ENCODE measurements at regions not wholly inside any gene's neighbourhood (a gene's known extent, or its start where the extent isn't known, plus 50 kb on each side); places are given as distances from the start of the nearest gene placed in this dataset. TPM values are rescaled to one million over a fixed set of nuclear protein-coding genes. Genes with fewer than 3 reads are reported as not detected.

GRCh38 chr15:31977138-31977537, 53.2 kb upstream of the CHRNA7 start:
- Mint-ChIP-seq H3K27me3 (peaks cover 47% of the 10 kb centered on the region), H3K9me3 (ENCODE audit: insufficient read depth) (no peaks in the 10 kb centered on the region), H3K4me3 (no peak overlapping the region), H3K27ac (no peak overlapping the region), H3K4me1 (peaks cover 10% of the 10 kb centered on the region)
- ATAC-seq (ENCODE audit: low read depth), result no peak
- Histone ChIP-seq H3K36me3 (replicated peaks in 1 of 2; ENCODE audit: control extremely low read depth in 1 of 2, control insufficient read depth in 1 of 2, extremely low read depth in 1 of 2, insufficient read depth in 2 of 2, low read length in 1 of 2) (no peaks in the 10 kb centered on the region), H3K4me1 (ENCODE audit: control insufficient read depth in 2 of 2, insufficient read depth in 2 of 2, low read length in 2 of 2) (peaks cover 0 to 2% of the 10 kb centered on the region in 2 donors), H3K9me3 (ENCODE audit: control extremely low read depth in 1 of 3, control insufficient read depth in 2 of 3, insufficient read depth in 1 of 3, low read length in 2 of 3) (no peaks in the 10 kb centered on the region), H3K4me3 (ENCODE audit: control extremely low read depth in 1 of 5, extremely low read depth in 1 of 5, insufficient read depth in 1 of 5, low read depth in 2 of 5, low read length in 4 of 5) (no peak overlapping the region), H3K79me2 (ENCODE audit: control insufficient read depth, insufficient read depth, low read length) (no peaks in the 10 kb centered on the region), H3K27me3 (replicated peaks in 1 of 4; ENCODE audit: control extremely low read depth in 1 of 4, control insufficient read depth in 3 of 4, insufficient read depth in 4 of 4, low read length in 3 of 4) (peaks cover 0 to 27% (median 0%) of the 10 kb centered on the region in 4 experiments), H3K9ac (ENCODE audit: low read length) (no peak overlapping the region), H2AFZ (ENCODE audit: insufficient read depth, low read depth, low read length, poor library complexity, severe bottlenecking) (no peak overlapping the region), H3K4me2 (replicated peaks; ENCODE audit: low read depth, low read length, poor library complexity, severe bottlenecking) (no peak overlapping the region), H3K27ac (ENCODE audit: low read length in 2 of 2) (no peak overlapping the region), H4K20me1 (ENCODE audit: control insufficient read depth, insufficient read depth, low read length, poor library complexity, severe bottlenecking) (no peaks in the 10 kb centered on the region)
- POLR2A ChIA-PET, result no interaction called here
- no peak for DNase-seq
- WGBS (ENCODE audit: insufficient coverage), result 67% methylated on average over 8 of the region's 8 CpGs
- TF ChIP-seq EZH2 (IDR thresholded peaks at IDR 0.05; ENCODE audit: borderline replicate concordance, insufficient read depth, low read depth, low read length, poor library complexity, severe bottlenecking), result no peak
- CTCF ChIA-PET, result no interaction called here
- intact Hi-C loops (cut with micrococcal nuclease), result no loop called here

GRCh38 chr15:31977812-31978661, 52.3 kb upstream of the CHRNA7 start:
- 20% methylated on average over 17 of the region's 22 CpGs for WGBS (ENCODE audit: insufficient coverage)
- H2AFZ ChIP-seq (ENCODE audit: insufficient read depth, low read depth, low read length, poor library complexity, severe bottlenecking), result no peak overlapping the region
- no peaks in the 10 kb centered on the region for H3K9me3 Mint-ChIP-seq (ENCODE audit: insufficient read depth)
- H4K20me1 ChIP-seq (ENCODE audit: control insufficient read depth, insufficient read depth, low read length, poor library complexity, severe bottlenecking), result no peaks in the 10 kb centered on the region
- DNase-seq (peak; percentile 37), ATAC-seq (ENCODE audit: low read depth) (peak; percentile 36)
- intact Hi-C loops (cut with micrococcal nuclease), result no loop called here
- H3K36me3 ChIP-seq (replicated peaks in 1 of 2; ENCODE audit: control extremely low read depth in 1 of 2, control insufficient read depth in 1 of 2, extremely low read depth in 1 of 2, insufficient read depth in 2 of 2, low read length in 1 of 2), result no peaks in the 10 kb centered on the region
- H3K27me3 Mint-ChIP-seq, result peaks cover 47% of the 10 kb centered on the region
- no peak overlapping the region for H3K27ac ChIP-seq (ENCODE audit: low read length in 2 of 2)
- H3K9ac ChIP-seq (ENCODE audit: low read length), result no peak overlapping the region
- peaks cover 10% of the 10 kb centered on the region for H3K4me1 Mint-ChIP-seq
- ChIA-PET POLR2A (no interaction called here), CTCF (no interaction called here)
- H3K4me1 ChIP-seq (ENCODE audit: control insufficient read depth in 2 of 2, insufficient read depth in 2 of 2, low read length in 2 of 2), result peaks cover 0 to 2% of the 10 kb centered on the region in 2 donors
- peaks cover 0 to 27% (median 0%) of the 10 kb centered on the region in 4 experiments for H3K27me3 ChIP-seq (replicated peaks in 1 of 4; ENCODE audit: control extremely low read depth in 1 of 4, control insufficient read depth in 3 of 4, insufficient read depth in 4 of 4, low read length in 3 of 4)
- peak; percentile 70 for TF ChIP-seq CTCF (IDR thresholded peaks at IDR 0.05)
- TF ChIP-seq EZH2 (IDR thresholded peaks at IDR 0.05; ENCODE audit: borderline replicate concordance, insufficient read depth, low read depth, low read length, poor library complexity, severe bottlenecking), result no peak
- H3K4me3 Mint-ChIP-seq, result no peak overlapping the region
- H3K27ac Mint-ChIP-seq, result no peak overlapping the region
- no peaks in the 10 kb centered on the region for H3K79me2 ChIP-seq (ENCODE audit: control insufficient read depth, insufficient read depth, low read length)
- no peak overlapping the region for H3K4me3 ChIP-seq (ENCODE audit: control extremely low read depth in 1 of 5, extremely low read depth in 1 of 5, insufficient read depth in 1 of 5, low read depth in 2 of 5, low read length in 4 of 5)
- H3K9me3 ChIP-seq (ENCODE audit: control extremely low read depth in 1 of 3, control insufficient read depth in 2 of 3, insufficient read depth in 1 of 3, low read length in 2 of 3), result no peaks in the 10 kb centered on the region
- no peak overlapping the region for H3K4me2 ChIP-seq (replicated peaks; ENCODE audit: low read depth, low read length, poor library complexity, severe bottlenecking)

Small RNA genes in the stretch of these regions (small RNA-seq; reads per million reads assigned to genes)
- gene AC026951.2 (ENCODE audit: insufficient read length, low read depth, low replicate concordance), result not detected
- gene RF00425 (ENCODE audit: insufficient read length, low read depth, low replicate concordance), result not detected

Data from B cell (primary cell).